ENCODE measurements at regions not wholly inside any gene's neighbourhood (a gene's known extent, or its start where the extent isn't known, plus 50 kb on each side); places are given as distances from the start of the nearest gene placed in this dataset.

- H4K20me1 ChIP-seq (replicated peaks; ENCODE audit: insufficient read depth), result no peaks in the 10 kb centered on the region
- H3K4me3 ChIP-seq, result no peak overlapping the region
- H3K27me3 ChIP-seq (ENCODE audit: insufficient read depth), result no peaks in the 10 kb centered on the region
- Mint-ChIP-seq H3K27me3 (ENCODE audit: insufficient read depth, low read depth, poor library complexity) (peaks cover 4% of the 10 kb centered on the region), H3K4me3 (no peak overlapping the region), H3K36me3 (ENCODE audit: low read depth) (no peaks in the 10 kb centered on the region), H3K27ac (no peak overlapping the region), H3K9me3 (peaks cover 8% of the 10 kb centered on the region; the same call in 1 of the 3 replicates), H3K4me1 (peaks cover 10% of the 10 kb centered on the region)
- H2AFZ ChIP-seq, result no peak overlapping the region
- H3K9me2 ChIP-seq (ENCODE audit: insufficient read depth), result peaks cover 5% of the 10 kb centered on the region
- no peaks in the 10 kb centered on the region for H3F3A ChIP-seq (replicated peaks; ENCODE audit: low read depth)
- H3K79me2 ChIP-seq (replicated peaks; ENCODE audit: insufficient read depth), result no peaks in the 10 kb centered on the region
- H3K36me3 ChIP-seq (ENCODE audit: insufficient read depth), result no peaks in the 10 kb centered on the region
- H3K4me2 ChIP-seq, result no peak overlapping the region
- H3K4me1 ChIP-seq (ENCODE audit: insufficient read depth), result peaks cover 10% of the 10 kb centered on the region
- no peak for ATAC-seq
- H3K27ac ChIP-seq (ENCODE audit: low read depth), result no peak overlapping the region
- DNase-seq (ENCODE audit: low spot score), result no peak
- TF ChIP-seq STAT1 (IDR thresholded peaks at IDR 0.05; ENCODE audit: unreplicated experiment), result no peak
- no peak for TF ChIP-seq JUNB (IDR thresholded peaks at IDR 0.05; ENCODE audit: unreplicated experiment)
- no peak for TF ChIP-seq ETS1 (IDR thresholded peaks at IDR 0.05)
- no peak for TF ChIP-seq POLR2AphosphoS5 (IDR thresholded peaks at IDR 0.05; ENCODE audit: low read depth)
- no peak for TF ChIP-seq ZNF114 (CRISPR knock-in tag; IDR thresholded peaks at IDR 0.05)
- TF ChIP-seq REST (IDR thresholded peaks at IDR 0.05; ENCODE audit: unreplicated experiment), result no peak
- no peak for TF ChIP-seq CTCF (conservative IDR thresholded peaks at IDR 0.05; ENCODE audit: low read depth in 2 of 2)
- TF ChIP-seq EZH2 (IDR thresholded peaks at IDR 0.05; ENCODE audit: low read depth, unreplicated experiment), result no peak
- no peak for TF ChIP-seq ZNF462 (CRISPR knock-in tag; IDR thresholded peaks at IDR 0.05)
- no peak for TF ChIP-seq ZNF331 (CRISPR knock-in tag; IDR thresholded peaks at IDR 0.05; ENCODE audit: low read depth)
- TF ChIP-seq CREB1 (CRISPR knock-in tag; IDR thresholded peaks at IDR 0.05; ENCODE audit: low read depth), result no peak
- no peak for TF ChIP-seq NANOG (IDR thresholded peaks at IDR 0.05; ENCODE audit: borderline replicate concordance)
- no peak for TF ChIP-seq EZH2phosphoT487 (IDR thresholded peaks at IDR 0.05; ENCODE audit: unreplicated experiment)
These were observed 149.9 kb downstream of the RGS9 start for GRCh38 chr17:65287040-65287439.
